GM12865 (cell line): ENCODE measurements at regions not wholly inside any gene's neighbourhood (a gene's known extent, or its start where the extent isn't known, plus 50 kb on each side); places are given as distances from the start of the nearest gene placed in this dataset.

Source experiments
- DNase-seq: peaks from one replicate; pipeline ENCODE4 v3.0.0; 2010; ENCODE audit warnings: low read depth
- H3K4me3 ChIP-seq: 2 replicates; pipeline ENCODE4 v1.5.1; 2011; ENCODE audit warnings: mild to moderate bottlenecking, low read depth, low read length, control low read depth
- TF ChIP-seq, protein P1 (sequence below): IDR thresholded peaks from 2 replicates; pipeline ENCODE4 v1.5.1; 2011; ENCODE audit warnings: low read length, control low read depth, low read depth, inconsistent platforms; ENCODE audit not compliant: insufficient read depth; ENCODE audit errors: missing control alignments

GRCh38 chr14:53766106-53766505 is 190.5 kb downstream of the BMP4 start:
- H3K4me3 ChIP-seq: no peak overlapping the region
- DNase-seq: no peak
- TF ChIP-seq, protein P1, sequence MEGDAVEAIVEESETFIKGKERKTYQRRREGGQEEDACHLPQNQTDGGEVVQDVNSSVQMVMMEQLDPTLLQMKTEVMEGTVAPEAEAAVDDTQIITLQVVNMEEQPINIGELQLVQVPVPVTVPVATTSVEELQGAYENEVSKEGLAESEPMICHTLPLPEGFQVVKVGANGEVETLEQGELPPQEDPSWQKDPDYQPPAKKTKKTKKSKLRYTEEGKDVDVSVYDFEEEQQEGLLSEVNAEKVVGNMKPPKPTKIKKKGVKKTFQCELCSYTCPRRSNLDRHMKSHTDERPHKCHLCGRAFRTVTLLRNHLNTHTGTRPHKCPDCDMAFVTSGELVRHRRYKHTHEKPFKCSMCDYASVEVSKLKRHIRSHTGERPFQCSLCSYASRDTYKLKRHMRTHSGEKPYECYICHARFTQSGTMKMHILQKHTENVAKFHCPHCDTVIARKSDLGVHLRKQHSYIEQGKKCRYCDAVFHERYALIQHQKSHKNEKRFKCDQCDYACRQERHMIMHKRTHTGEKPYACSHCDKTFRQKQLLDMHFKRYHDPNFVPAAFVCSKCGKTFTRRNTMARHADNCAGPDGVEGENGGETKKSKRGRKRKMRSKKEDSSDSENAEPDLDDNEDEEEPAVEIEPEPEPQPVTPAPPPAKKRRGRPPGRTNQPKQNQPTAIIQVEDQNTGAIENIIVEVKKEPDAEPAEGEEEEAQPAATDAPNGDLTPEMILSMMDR: no peak

DNA sequence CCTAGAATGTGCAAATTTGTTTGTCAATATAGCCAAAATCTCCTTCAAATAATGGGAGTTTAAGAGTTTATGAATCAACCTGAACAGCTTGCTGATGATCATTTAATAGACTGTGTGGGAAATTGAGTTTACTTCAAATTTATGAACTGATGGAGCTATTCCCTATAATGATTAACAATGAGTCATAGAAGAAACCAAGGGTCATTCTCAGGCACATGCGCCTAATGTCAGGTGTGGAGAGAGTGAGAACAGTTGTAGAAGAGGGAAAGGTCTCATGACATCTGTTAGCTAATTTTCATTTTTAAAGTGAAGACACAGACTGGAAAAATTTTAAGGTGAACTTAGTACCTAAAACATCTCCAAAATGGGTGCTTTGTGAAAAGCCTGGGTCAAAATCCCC is 191.8 kb downstream of the BMP4 start:
- no peak overlapping the region for H3K4me3 ChIP-seq
- no peak for DNase-seq
- TF ChIP-seq, protein P1: no peak

DNA sequence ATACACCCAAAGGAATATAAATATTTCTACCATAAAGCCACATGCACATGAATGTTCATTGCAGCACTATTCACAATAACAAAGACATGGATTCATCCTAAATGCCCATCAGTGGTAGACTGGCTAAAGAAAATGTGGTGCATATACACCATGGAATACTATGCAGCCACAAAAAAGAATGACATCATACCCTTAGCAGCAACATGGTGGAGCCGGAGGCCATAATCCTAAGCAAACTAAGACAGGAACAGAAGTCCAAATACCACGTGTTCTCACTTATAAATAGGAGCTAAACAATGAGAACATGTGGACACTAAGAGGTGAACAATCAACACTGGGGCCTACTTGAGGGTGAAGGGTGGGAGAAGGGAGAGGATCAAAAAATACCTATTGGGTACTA is 198.5 kb downstream of the BMP4 start:
- TF ChIP-seq, protein P1: no peak
- DNase-seq: no peak
- H3K4me3 ChIP-seq: no peak overlapping the region

GRCh38 chr14:53757732-53758131 is 198.9 kb downstream of the BMP4 start:
- TF ChIP-seq, protein P1: no peak
- DNase-seq: no peak
- H3K4me3 ChIP-seq: no peak overlapping the region

GRCh38 chr14:53751650-53752049 is 205.0 kb downstream of the BMP4 start:
- DNase-seq: no peak
- H3K4me3 ChIP-seq: no peak overlapping the region
- TF ChIP-seq, protein P1: no peak

DNA sequence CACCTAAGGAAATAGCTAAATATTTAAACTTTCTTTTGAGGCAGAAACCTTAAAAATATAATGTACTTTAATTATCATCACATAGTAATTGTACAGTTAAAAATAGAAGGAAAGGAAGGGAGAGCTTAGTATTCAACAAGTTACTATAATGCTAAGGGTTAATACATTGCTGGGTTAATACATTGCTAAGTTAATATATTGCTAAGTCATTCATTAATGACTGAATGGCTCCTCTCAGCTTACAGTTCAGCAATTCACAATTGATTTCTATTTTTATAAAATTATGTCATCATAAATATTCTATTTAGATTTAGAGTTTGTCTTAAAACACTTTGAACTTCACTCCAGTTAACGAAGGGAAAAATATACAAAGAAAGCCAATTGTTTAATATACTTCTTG is 207.9 kb downstream of the BMP4 start:
- no peak for DNase-seq
- H3K4me3 ChIP-seq: no peak overlapping the region
- TF ChIP-seq, protein P1: no peak

DNA sequence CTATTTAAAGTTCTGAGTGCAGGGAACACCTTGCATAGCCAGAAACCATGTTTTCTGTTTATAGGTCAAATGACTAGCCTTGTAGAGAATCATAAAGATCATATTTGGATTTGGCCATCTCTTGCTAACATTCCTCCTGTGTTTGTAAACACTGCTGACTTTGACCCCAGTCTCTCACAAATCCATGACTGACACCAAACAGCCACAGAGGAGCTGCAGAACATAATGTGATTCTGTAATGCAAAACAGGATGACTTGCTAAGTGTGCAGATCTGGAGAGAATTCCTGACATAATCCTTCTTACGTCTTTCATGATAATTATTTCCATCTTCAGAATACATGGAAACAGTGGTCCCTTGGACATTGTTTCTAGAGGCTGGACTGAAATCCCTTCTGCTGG is 211.8 kb downstream of the BMP4 start:
- no peak for DNase-seq
- no peak overlapping the region for H3K4me3 ChIP-seq
- TF ChIP-seq, protein P1: no peak
